K562 (cell line): ENCODE measurements at regions not wholly inside any gene's neighbourhood (a gene's known extent, or its start where the extent isn't known, plus 50 kb on each side); places are given as distances from the start of the nearest gene placed in this dataset.
A peak's percentile ranks its signal among the peaks of the same experiment; 100 is the strongest.

Source experiments
- ARID2 ChIP-seq: fragments of 450-650 bp; IDR thresholded peaks from 2 replicates; pipeline ENCODE4 v1.6.1; 2017; ENCODE audit warnings: antibody characterized with exemption, mild to moderate bottlenecking
- GABPB1 ChIP-seq: sonication (generic); formaldehyde crosslinking; IDR thresholded peaks from 2 replicates; pipeline ENCODE4 v1.8.0; 2022; ENCODE audit warnings: mild to moderate bottlenecking, missing genetic modification reagents
- GABPB2 ChIP-seq: fragments of 250-450 bp; sonication (Bioruptor Pico); conservative IDR thresholded peaks from 2 replicates; pipeline ENCODE4 v1.5.1; 2021; ENCODE audit warnings: mild to moderate bottlenecking
- GTF2E2 ChIP-seq: fragments of 200-800 bp; sonication (Bioruptor generic); IDR thresholded peaks from 2 replicates; pipeline ENCODE4 v1.6.1; 2016; ENCODE audit warnings: missing genetic modification characterization, missing compliant biosample characterization
- LEF1 ChIP-seq: fragments of 450-650 bp; IDR thresholded peaks from 2 replicates; pipeline ENCODE4 v1.6.1; 2016; ENCODE audit warnings: mild to moderate bottlenecking
- MNT ChIP-seq, 2 experiments: fragments of 450-650 bp; conservative IDR thresholded peaks; 2 replicates each; pipeline ENCODE4 v1.6.1; 2017; ENCODE audit warnings: mild to moderate bottlenecking in 2 of 2, moderate library complexity in 2 of 2
- MTA2 ChIP-seq: fragments of 450-650 bp; IDR thresholded peaks from 2 replicates; pipeline ENCODE4 v1.6.1; 2016; ENCODE audit warnings: low read depth
- POLR2H ChIP-seq: IDR thresholded peaks from 2 replicates; pipeline ENCODE4 v1.6.1; 2016; ENCODE audit warnings: missing genetic modification characterization, low read depth, mild to moderate bottlenecking, control low read depth, missing compliant biosample characterization, moderate library complexity
- POLR3A ChIP-seq: IDR thresholded peaks from 2 replicates; pipeline ENCODE4 v1.6.1; 2011; ENCODE audit warnings: borderline replicate concordance, mild to moderate bottlenecking, moderate library complexity; ENCODE audit not compliant: insufficient read length, insufficient read depth; ENCODE audit errors: extremely low read depth
- RBM15 ChIP-seq: fragments of 200-400 bp; formaldehyde crosslinking; IDR thresholded peaks from 2 replicates; pipeline ENCODE4 v1.6.1; 2018; ENCODE audit warnings: mild to moderate bottlenecking, low read length, moderate library complexity; ENCODE audit not compliant: insufficient read depth
- SNRNP70 ChIP-seq: fragments of 200-400 bp; formaldehyde crosslinking; optimal IDR thresholded peaks from 2 replicates; pipeline ENCODE3; 2017; ENCODE audit warnings: low read depth, low read length
- TEAD4 ChIP-seq, 2 experiments: sonication (generic) in 1 of 2; formaldehyde crosslinking in 1 of 2; IDR thresholded peaks; 2 replicates each; pipeline versions ENCODE4 v1.6.1 to v1.8.0; 2012 to 2022; ENCODE audit warnings: borderline replicate concordance in 1 of 2, inconsistent platforms in 1 of 2, low read length in 1 of 2, mild to moderate bottlenecking in 1 of 2, missing genetic modification reagents in 1 of 2
- ZNF143 ChIP-seq: sonication (generic); formaldehyde crosslinking; IDR thresholded peaks from 2 replicates; pipeline ENCODE4 v1.9.0; 2022; ENCODE audit warnings: mild to moderate bottlenecking, missing genetic modification reagents
- ZNF551 ChIP-seq: fragments of 250-450 bp; sonication (Bioruptor Pico); IDR thresholded peaks from 2 replicates; pipeline ENCODE4 v1.5.0; 2021; ENCODE audit warnings: mild to moderate bottlenecking, moderate library complexity
- TF ChIP-seq, protein P1 (sequence below): sonication (generic); formaldehyde crosslinking; IDR thresholded peaks from 2 replicates; pipeline ENCODE4 v1.8.0; 2022; ENCODE audit warnings: mild to moderate bottlenecking, missing genetic modification reagents
- TF ChIP-seq, protein P2 (sequence below): fragments of 250-450 bp; sonication (Bioruptor Pico); IDR thresholded peaks from 2 replicates; pipeline ENCODE4 v1.8.0; 2022; ENCODE audit warnings: inconsistent platforms, mild to moderate bottlenecking, moderate library complexity, borderline replicate concordance
- TF ChIP-seq, protein P3 (sequence below): sonication (generic); formaldehyde crosslinking; IDR thresholded peaks from 2 replicates; pipeline ENCODE4 v1.8.1; 2022; ENCODE audit warnings: missing genetic modification reagents

GRCh38 chr1:75672528-75673393 is 51.7 kb upstream of the ACADM start (continued):
- TF ChIP-seq, protein P1, sequence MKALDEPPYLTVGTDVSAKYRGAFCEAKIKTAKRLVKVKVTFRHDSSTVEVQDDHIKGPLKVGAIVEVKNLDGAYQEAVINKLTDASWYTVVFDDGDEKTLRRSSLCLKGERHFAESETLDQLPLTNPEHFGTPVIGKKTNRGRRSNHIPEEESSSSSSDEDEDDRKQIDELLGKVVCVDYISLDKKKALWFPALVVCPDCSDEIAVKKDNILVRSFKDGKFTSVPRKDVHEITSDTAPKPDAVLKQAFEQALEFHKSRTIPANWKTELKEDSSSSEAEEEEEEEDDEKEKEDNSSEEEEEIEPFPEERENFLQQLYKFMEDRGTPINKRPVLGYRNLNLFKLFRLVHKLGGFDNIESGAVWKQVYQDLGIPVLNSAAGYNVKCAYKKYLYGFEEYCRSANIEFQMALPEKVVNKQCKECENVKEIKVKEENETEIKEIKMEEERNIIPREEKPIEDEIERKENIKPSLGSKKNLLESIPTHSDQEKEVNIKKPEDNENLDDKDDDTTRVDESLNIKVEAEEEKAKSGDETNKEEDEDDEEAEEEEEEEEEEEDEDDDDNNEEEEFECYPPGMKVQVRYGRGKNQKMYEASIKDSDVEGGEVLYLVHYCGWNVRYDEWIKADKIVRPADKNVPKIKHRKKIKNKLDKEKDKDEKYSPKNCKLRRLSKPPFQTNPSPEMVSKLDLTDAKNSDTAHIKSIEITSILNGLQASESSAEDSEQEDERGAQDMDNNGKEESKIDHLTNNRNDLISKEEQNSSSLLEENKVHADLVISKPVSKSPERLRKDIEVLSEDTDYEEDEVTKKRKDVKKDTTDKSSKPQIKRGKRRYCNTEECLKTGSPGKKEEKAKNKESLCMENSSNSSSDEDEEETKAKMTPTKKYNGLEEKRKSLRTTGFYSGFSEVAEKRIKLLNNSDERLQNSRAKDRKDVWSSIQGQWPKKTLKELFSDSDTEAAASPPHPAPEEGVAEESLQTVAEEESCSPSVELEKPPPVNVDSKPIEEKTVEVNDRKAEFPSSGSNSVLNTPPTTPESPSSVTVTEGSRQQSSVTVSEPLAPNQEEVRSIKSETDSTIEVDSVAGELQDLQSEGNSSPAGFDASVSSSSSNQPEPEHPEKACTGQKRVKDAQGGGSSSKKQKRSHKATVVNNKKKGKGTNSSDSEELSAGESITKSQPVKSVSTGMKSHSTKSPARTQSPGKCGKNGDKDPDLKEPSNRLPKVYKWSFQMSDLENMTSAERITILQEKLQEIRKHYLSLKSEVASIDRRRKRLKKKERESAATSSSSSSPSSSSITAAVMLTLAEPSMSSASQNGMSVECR (CRISPR knock-in tag) = no peak
- no peak for TF ChIP-seq POLR2H
- no peak for TF ChIP-seq RBM15
- TF ChIP-seq GTF2E2 (tag) = no peak
- TF ChIP-seq GABPB1 (CRISPR knock-in tag) = no peak
- TF ChIP-seq ZNF143 (CRISPR knock-in tag) = no peak
- 0 out of 4 replicates have a peak, but pooled peaks of 1 of the 2 experiments have one; percentile 17 for TF ChIP-seq MNT (conservative IDR thresholded peaks at IDR 0.05)
- TF ChIP-seq GABPB2 (CRISPR knock-in tag) = no peak
- TF ChIP-seq ZNF551 (CRISPR knock-in tag) = no peak
- no peak for TF ChIP-seq MTA2
- TF ChIP-seq SNRNP70 = no peak
- TF ChIP-seq, protein P2, sequence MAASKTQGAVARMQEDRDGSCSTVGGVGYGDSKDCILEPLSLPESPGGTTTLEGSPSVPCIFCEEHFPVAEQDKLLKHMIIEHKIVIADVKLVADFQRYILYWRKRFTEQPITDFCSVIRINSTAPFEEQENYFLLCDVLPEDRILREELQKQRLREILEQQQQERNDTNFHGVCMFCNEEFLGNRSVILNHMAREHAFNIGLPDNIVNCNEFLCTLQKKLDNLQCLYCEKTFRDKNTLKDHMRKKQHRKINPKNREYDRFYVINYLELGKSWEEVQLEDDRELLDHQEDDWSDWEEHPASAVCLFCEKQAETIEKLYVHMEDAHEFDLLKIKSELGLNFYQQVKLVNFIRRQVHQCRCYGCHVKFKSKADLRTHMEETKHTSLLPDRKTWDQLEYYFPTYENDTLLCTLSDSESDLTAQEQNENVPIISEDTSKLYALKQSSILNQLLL = no peak
- TF ChIP-seq TEAD4 (IDR thresholded peaks at IDR 0.05; ENCODE audit: low read length) = peak; percentile 88
- no peak for TF ChIP-seq TEAD4 (CRISPR knock-in tag; IDR thresholded peaks at IDR 0.05; ENCODE audit: borderline replicate concordance)
- TF ChIP-seq ARID2 = peak; percentile 75
- TF ChIP-seq LEF1 = peak; percentile 47; the same call in 1 of the 2 replicates
- TF ChIP-seq, protein P3, sequence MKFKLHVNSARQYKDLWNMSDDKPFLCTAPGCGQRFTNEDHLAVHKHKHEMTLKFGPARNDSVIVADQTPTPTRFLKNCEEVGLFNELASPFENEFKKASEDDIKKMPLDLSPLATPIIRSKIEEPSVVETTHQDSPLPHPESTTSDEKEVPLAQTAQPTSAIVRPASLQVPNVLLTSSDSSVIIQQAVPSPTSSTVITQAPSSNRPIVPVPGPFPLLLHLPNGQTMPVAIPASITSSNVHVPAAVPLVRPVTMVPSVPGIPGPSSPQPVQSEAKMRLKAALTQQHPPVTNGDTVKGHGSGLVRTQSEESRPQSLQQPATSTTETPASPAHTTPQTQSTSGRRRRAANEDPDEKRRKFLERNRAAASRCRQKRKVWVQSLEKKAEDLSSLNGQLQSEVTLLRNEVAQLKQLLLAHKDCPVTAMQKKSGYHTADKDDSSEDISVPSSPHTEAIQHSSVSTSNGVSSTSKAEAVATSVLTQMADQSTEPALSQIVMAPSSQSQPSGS (CRISPR knock-in tag) = no peak
- TF ChIP-seq POLR3A = no peak
